ENCODE measurements at regions not wholly inside any gene's neighbourhood (a gene's known extent, or its start where the extent isn't known, plus 50 kb on each side); places are given as distances from the start of the nearest gene placed in this dataset.

DNA sequence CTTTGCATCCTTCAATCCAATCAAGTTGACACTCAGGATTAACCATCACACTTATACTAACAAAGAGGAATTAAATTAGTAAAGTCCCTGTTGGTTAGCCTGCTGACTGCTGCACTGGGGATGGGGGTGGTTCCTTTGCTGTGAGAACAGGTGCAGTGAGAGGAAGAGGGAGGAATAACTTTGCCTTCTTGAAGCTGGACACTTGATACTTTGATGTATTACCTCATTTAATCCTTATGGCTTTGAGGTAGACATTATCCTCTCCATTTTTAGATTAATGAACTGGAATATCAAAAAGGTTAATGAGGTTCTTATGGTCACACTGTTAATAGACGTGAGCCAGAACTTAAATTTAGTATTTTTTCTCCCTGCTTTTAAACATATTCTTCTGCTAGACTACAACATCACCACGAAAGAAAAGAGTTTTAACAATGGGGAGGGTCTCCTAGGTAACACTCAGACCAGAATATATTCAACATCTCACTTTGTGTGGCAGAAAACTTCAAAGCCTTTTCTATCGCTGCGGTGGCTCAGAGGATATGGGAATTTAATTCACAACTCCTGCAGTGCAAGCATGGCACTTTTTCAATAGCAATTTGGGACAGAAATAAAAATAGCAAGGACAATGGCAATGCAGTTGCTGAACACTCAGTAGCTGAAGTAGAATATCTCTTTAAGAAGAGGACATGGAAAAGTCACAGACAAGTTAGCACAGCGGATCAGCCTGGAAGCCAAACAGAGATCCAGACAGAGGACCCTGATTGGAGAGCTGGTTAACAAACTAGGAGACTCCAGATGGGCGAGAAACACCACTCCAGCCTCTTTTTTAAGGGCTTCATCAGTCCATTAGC lies 68.8 kb upstream of the DNAH14 start:
- TF ChIP-seq GABPA (IDR thresholded peaks at IDR 0.05; ENCODE audit: low read depth) (no peak), POLR2AphosphoS5 (IDR thresholded peaks at IDR 0.05; ENCODE audit: low read depth, low read length) (no peak), RAD21 (IDR thresholded peaks at IDR 0.05; ENCODE audit: low read length) (no peak)
- TF ChIP-seq, protein P1, sequence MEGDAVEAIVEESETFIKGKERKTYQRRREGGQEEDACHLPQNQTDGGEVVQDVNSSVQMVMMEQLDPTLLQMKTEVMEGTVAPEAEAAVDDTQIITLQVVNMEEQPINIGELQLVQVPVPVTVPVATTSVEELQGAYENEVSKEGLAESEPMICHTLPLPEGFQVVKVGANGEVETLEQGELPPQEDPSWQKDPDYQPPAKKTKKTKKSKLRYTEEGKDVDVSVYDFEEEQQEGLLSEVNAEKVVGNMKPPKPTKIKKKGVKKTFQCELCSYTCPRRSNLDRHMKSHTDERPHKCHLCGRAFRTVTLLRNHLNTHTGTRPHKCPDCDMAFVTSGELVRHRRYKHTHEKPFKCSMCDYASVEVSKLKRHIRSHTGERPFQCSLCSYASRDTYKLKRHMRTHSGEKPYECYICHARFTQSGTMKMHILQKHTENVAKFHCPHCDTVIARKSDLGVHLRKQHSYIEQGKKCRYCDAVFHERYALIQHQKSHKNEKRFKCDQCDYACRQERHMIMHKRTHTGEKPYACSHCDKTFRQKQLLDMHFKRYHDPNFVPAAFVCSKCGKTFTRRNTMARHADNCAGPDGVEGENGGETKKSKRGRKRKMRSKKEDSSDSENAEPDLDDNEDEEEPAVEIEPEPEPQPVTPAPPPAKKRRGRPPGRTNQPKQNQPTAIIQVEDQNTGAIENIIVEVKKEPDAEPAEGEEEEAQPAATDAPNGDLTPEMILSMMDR (IDR thresholded peaks at IDR 0.05): no peak
- TF ChIP-seq, protein P2, sequence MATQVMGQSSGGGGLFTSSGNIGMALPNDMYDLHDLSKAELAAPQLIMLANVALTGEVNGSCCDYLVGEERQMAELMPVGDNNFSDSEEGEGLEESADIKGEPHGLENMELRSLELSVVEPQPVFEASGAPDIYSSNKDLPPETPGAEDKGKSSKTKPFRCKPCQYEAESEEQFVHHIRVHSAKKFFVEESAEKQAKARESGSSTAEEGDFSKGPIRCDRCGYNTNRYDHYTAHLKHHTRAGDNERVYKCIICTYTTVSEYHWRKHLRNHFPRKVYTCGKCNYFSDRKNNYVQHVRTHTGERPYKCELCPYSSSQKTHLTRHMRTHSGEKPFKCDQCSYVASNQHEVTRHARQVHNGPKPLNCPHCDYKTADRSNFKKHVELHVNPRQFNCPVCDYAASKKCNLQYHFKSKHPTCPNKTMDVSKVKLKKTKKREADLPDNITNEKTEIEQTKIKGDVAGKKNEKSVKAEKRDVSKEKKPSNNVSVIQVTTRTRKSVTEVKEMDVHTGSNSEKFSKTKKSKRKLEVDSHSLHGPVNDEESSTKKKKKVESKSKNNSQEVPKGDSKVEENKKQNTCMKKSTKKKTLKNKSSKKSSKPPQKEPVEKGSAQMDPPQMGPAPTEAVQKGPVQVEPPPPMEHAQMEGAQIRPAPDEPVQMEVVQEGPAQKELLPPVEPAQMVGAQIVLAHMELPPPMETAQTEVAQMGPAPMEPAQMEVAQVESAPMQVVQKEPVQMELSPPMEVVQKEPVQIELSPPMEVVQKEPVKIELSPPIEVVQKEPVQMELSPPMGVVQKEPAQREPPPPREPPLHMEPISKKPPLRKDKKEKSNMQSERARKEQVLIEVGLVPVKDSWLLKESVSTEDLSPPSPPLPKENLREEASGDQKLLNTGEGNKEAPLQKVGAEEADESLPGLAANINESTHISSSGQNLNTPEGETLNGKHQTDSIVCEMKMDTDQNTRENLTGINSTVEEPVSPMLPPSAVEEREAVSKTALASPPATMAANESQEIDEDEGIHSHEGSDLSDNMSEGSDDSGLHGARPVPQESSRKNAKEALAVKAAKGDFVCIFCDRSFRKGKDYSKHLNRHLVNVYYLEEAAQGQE (IDR thresholded peaks at IDR 0.05; ENCODE audit: low read depth, low read length): no peak

Data from SK-N-SH (cell line).